Adrenal gland (tissue), 5 donors: ENCODE measurements at regions not wholly inside any gene's neighbourhood (a gene's known extent, or its start where the extent isn't known, plus 50 kb on each side); places are given as distances from the start of the nearest gene placed in this dataset.

Source experiments
- CTCF ChIP-seq, 6 experiments: fragments of 450-650 bp in 4 of 6; fragments of 200-600 bp in 2 of 6; sonication (generic) in 1 of 6; IDR thresholded peaks; 1 replicate in 5 of 6; 2 replicates in 1 of 6; pipeline versions ENCODE4 v1.5.1 to v1.8.0; 2016 to 2021; ENCODE audit warnings: antibody characterized with exemption in 6 of 6, mild to moderate bottlenecking in 2 of 6, moderate library complexity in 1 of 6
- POLR2A ChIP-seq, 2 donors: fragments of 450-650 bp; IDR thresholded peaks; one replicate each; pipeline ENCODE4 v1.6.1; 2017; ENCODE audit warnings: antibody characterized with exemption in 2 of 2, mild to moderate bottlenecking in 2 of 2, moderate library complexity in 1 of 2
- donor health status: DM: no; HTN: no; CAD: no.

- TF ChIP-seq CTCF (IDR thresholded peaks at IDR 0.05) (no peak), POLR2A (IDR thresholded peaks at IDR 0.05) (no peak)
Measured at GRCh38 chrX:10707773-10708172, 87.4 kb upstream of the MID1 start.
